ENCODE measurements at regions not wholly inside any gene's neighbourhood (a gene's known extent, or its start where the extent isn't known, plus 50 kb on each side); places are given as distances from the start of the nearest gene placed in this dataset.
"Not testable (repeated sequence)": the region's sequence is repeated elsewhere in the genome, so short reads cannot be mapped to it uniquely, and the experiment has no call there.

- no peak for DNase-seq
Observed at GRCh38 chr15:69554279-69554961, 101.8 kb downstream of the RPLP1 start.

GRCh38 chr15:69555080-69555479, 102.5 kb downstream of the RPLP1 start:
- no peak for DNase-seq

- no peak for DNase-seq
Observed at GRCh38 chr15:69556344-69556743, 103.7 kb downstream of the RPLP1 start.

GRCh38 chr15:69557020-69557706, 104.5 kb downstream of the RPLP1 start:
- no peak for DNase-seq

- no peak for DNase-seq
Observed at GRCh38 chr15:69557707-69558409, 105.2 kb downstream of the RPLP1 start.

- no peak for DNase-seq
Observed at GRCh38 chr15:69559440-69560190, 107.0 kb downstream of the RPLP1 start.

GRCh38 chr15:69561071-69561784, 108.6 kb downstream of the RPLP1 start:
- no peak for DNase-seq

- no peak for DNase-seq
Observed at GRCh38 chr15:69562116-69562515, 109.5 kb downstream of the RPLP1 start.

GRCh38 chr15:69562564-69562963, 109.9 kb downstream of the RPLP1 start:
- no peak for DNase-seq

GRCh38 chr15:69565066-69565655, 112.5 kb downstream of the RPLP1 start:
- no peak for DNase-seq

- not testable (repeated sequence) for DNase-seq
Observed at GRCh38 chr15:69567238-69567760, 114.7 kb downstream of the RPLP1 start.

GRCh38 chr15:69568173-69569009, 115.8 kb downstream of the RPLP1 start:
- DNase-seq = no peak

GRCh38 chr15:69570454-69570853, 117.8 kb downstream of the RPLP1 start:
- no peak for DNase-seq

GRCh38 chr15:69570997-69571396, 118.4 kb downstream of the RPLP1 start:
- DNase-seq = no peak

- DNase-seq = not testable (repeated sequence)
Observed at GRCh38 chr15:69573278-69573677, 120.7 kb downstream of the RPLP1 start.

GRCh38 chr15:69573815-69574475, 121.3 kb downstream of the RPLP1 start:
- peak; percentile 82 for DNase-seq

- DNase-seq = peak; percentile 5
Observed at GRCh38 chr15:69574506-69574905, 121.9 kb downstream of the RPLP1 start.

- DNase-seq = no peak
Observed at GRCh38 chr15:69575387-69575786, 122.8 kb downstream of the RPLP1 start.

- DNase-seq = peak; percentile 74
Observed at GRCh38 chr15:69576035-69576526, 123.5 kb downstream of the RPLP1 start.

GRCh38 chr15:69576948-69577351, 124.3 kb downstream of the RPLP1 start:
- no peak for DNase-seq

Measured in stimulated activated CD4-positive, alpha-beta T cell treated with anti-CD3 and anti-CD28 coated beads, Interleukin-1b, Interleukin-23, amount 100 ng/mL, for 48 hours (primary cell).